Activated CD4-positive, alpha-beta memory T cell treated with anti-CD3 and anti-CD28 coated beads for 36 hours (primary cell): ENCODE measurements at regions not wholly inside any gene's neighbourhood (a gene's known extent, or its start where the extent isn't known, plus 50 kb on each side); places are given as distances from the start of the nearest gene placed in this dataset.
"Not testable (repeated sequence)": the region's sequence is repeated elsewhere in the genome, so short reads cannot be mapped to it uniquely, and the experiment has no call there.

ENCODE experiments used
- CTCF ChIA-PET: fragments of 350-600 bp; sonication (Branson Sonifier 250); formaldehyde crosslinking; loops from one replicate; lab custom pipeline; 2021; ENCODE audit warnings: antibody characterized with exemption, inconsistent platforms; lab: Charles Lee
- POLR2A ChIA-PET: fragments of 350-600 bp; sonication (Branson Sonifier 250); formaldehyde crosslinking; loops from one replicate; lab custom pipeline; 2021; ENCODE audit warnings: antibody characterized with exemption; lab: Charles Lee
- DNase-seq: peaks from one replicate; pipeline ENCODE4 v3.0.0-alpha.2; 2020
- H3K27ac Mint-ChIP-seq: one replicate; pipeline ENCODE4 v1.8.0; 2021; ENCODE audit warnings: mixed read lengths
- H3K27me3 Mint-ChIP-seq: one replicate; pipeline ENCODE4 v1.8.0; 2021; ENCODE audit warnings: mixed read lengths
- H3K36me3 Mint-ChIP-seq: one replicate; pipeline ENCODE4 v1.8.0; 2021; ENCODE audit warnings: mixed read lengths
- H3K4me1 Mint-ChIP-seq: one replicate; pipeline ENCODE4 v1.8.0; 2021; ENCODE audit warnings: low read depth, mixed read lengths
- H3K4me3 Mint-ChIP-seq: one replicate; pipeline ENCODE4 v1.8.0; 2021; ENCODE audit warnings: mild to moderate bottlenecking, mixed read lengths
- H3K9me3 Mint-ChIP-seq: one replicate; pipeline ENCODE4 v1.8.0; 2021; ENCODE audit warnings: mixed read lengths
- intact Hi-C: fragments of 100-400 bp; cut with micrococcal nuclease; formaldehyde crosslinking; loops from one replicate; pipeline ENCODE4 v1.15.1; 2023

GRCh38 chr15:25245801-25246622 lies 192.8 kb downstream of the UBE3A start:
- Mint-ChIP-seq H3K27me3 (no peaks in the 10 kb centered on the region), H3K9me3 (peaks cover 17% of the 10 kb centered on the region), H3K4me3 (no peak overlapping the region), H3K4me1 (no peaks in the 10 kb centered on the region), H3K27ac (no peak overlapping the region), H3K36me3 (no peaks in the 10 kb centered on the region)
- peak; percentile 3 for DNase-seq
- ChIA-PET POLR2A (no interaction called here), CTCF (no interaction called here)
- intact Hi-C loops, result no loop called here

GRCh38 chr15:25246641-25247406 lies 192.0 kb downstream of the UBE3A start:
- POLR2A ChIA-PET, result no interaction called here
- peaks cover 17% of the 10 kb centered on the region for H3K9me3 Mint-ChIP-seq
- no peaks in the 10 kb centered on the region for H3K4me1 Mint-ChIP-seq
- no peaks in the 10 kb centered on the region for H3K36me3 Mint-ChIP-seq
- CTCF ChIA-PET, result no interaction called here
- H3K27me3 Mint-ChIP-seq, result no peaks in the 10 kb centered on the region
- no peak overlapping the region for H3K4me3 Mint-ChIP-seq
- DNase-seq, result peak; percentile 1
- no peak overlapping the region for H3K27ac Mint-ChIP-seq
- intact Hi-C loops, result no loop called here

GRCh38 chr15:25247407-25248038 lies 191.3 kb downstream of the UBE3A start:
- no peaks in the 10 kb centered on the region for H3K27me3 Mint-ChIP-seq
- ChIA-PET POLR2A (no interaction called here), CTCF (no interaction called here)
- no peak for DNase-seq
- H3K9me3 Mint-ChIP-seq, result peaks cover 21% of the 10 kb centered on the region
- H3K4me1 Mint-ChIP-seq, result no peaks in the 10 kb centered on the region
- no peak overlapping the region for H3K4me3 Mint-ChIP-seq
- no peaks in the 10 kb centered on the region for H3K36me3 Mint-ChIP-seq
- no peak overlapping the region for H3K27ac Mint-ChIP-seq
- intact Hi-C loops, result no loop called here

GRCh38 chr15:25248087-25248486 lies 190.7 kb downstream of the UBE3A start:
- H3K27ac Mint-ChIP-seq, POLR2A ChIA-PET, H3K27me3 Mint-ChIP-seq, DNase-seq, H3K4me1 Mint-ChIP-seq, CTCF ChIA-PET, intact Hi-C loops, H3K4me3 Mint-ChIP-seq, H3K36me3 Mint-ChIP-seq: not testable (repeated sequence)
- H3K9me3 Mint-ChIP-seq, result peaks cover 21% of the 10 kb centered on the region

GRCh38 chr15:25248583-25249235 lies 190.1 kb downstream of the UBE3A start:
- no peak for DNase-seq
- intact Hi-C loops, result no loop called here
- Mint-ChIP-seq H3K9me3 (peaks cover 19% of the 10 kb centered on the region), H3K36me3 (no peaks in the 10 kb centered on the region), H3K27ac (no peak overlapping the region), H3K4me3 (no peak overlapping the region), H3K4me1 (no peaks in the 10 kb centered on the region), H3K27me3 (no peaks in the 10 kb centered on the region)
- ChIA-PET POLR2A (no interaction called here), CTCF (no interaction called here)

- no peak overlapping the region for H3K27ac Mint-ChIP-seq
- intact Hi-C loops, result no loop called here
- peak; percentile 3 for DNase-seq
- no peaks in the 10 kb centered on the region for H3K27me3 Mint-ChIP-seq
- peaks cover 25% of the 10 kb centered on the region for H3K9me3 Mint-ChIP-seq
- no peaks in the 10 kb centered on the region for H3K4me1 Mint-ChIP-seq
- H3K36me3 Mint-ChIP-seq, result no peaks in the 10 kb centered on the region
- ChIA-PET CTCF (no interaction called here), POLR2A (no interaction called here)
- H3K4me3 Mint-ChIP-seq, result no peak overlapping the region
Observed at GRCh38 chr15:25249236-25250010, 189.4 kb downstream of the UBE3A start.

GRCh38 chr15:25250011-25250596 lies 188.7 kb downstream of the UBE3A start:
- peak; percentile 1 for DNase-seq
- intact Hi-C loops, result no loop called here
- Mint-ChIP-seq H3K36me3 (peaks cover 2% of the 10 kb centered on the region), H3K4me3 (no peak overlapping the region), H3K27me3 (no peaks in the 10 kb centered on the region), H3K9me3 (peaks cover 32% of the 10 kb centered on the region), H3K4me1 (no peaks in the 10 kb centered on the region), H3K27ac (no peak overlapping the region)
- CTCF ChIA-PET, result no interaction called here
- POLR2A ChIA-PET, result no interaction called here

GRCh38 chr15:25250906-25251622 lies 187.8 kb downstream of the UBE3A start:
- Mint-ChIP-seq H3K36me3 (peaks cover 2% of the 10 kb centered on the region), H3K4me1 (no peaks in the 10 kb centered on the region), H3K27me3 (no peaks in the 10 kb centered on the region), H3K27ac (no peak overlapping the region), H3K9me3 (peaks cover 33% of the 10 kb centered on the region), H3K4me3 (no peak overlapping the region)
- CTCF ChIA-PET, result no interaction called here
- intact Hi-C loops, result no loop called here
- POLR2A ChIA-PET, result no interaction called here
- no peak for DNase-seq

GRCh38 chr15:25251700-25252390 lies 187.0 kb downstream of the UBE3A start:
- ChIA-PET CTCF (no interaction called here), POLR2A (no interaction called here)
- Mint-ChIP-seq H3K9me3 (peaks cover 32% of the 10 kb centered on the region), H3K4me1 (no peaks in the 10 kb centered on the region), H3K27ac (no peak overlapping the region), H3K27me3 (no peaks in the 10 kb centered on the region), H3K4me3 (no peak overlapping the region), H3K36me3 (peaks cover 2% of the 10 kb centered on the region)
- intact Hi-C loops, result no loop called here
- DNase-seq, result peak; percentile 2

GRCh38 chr15:25253048-25253973 lies 185.5 kb downstream of the UBE3A start:
- H3K4me1 Mint-ChIP-seq, H3K4me3 Mint-ChIP-seq, H3K27ac Mint-ChIP-seq, intact Hi-C loops, H3K27me3 Mint-ChIP-seq, H3K36me3 Mint-ChIP-seq, CTCF ChIA-PET, POLR2A ChIA-PET: not testable (repeated sequence)
- H3K9me3 Mint-ChIP-seq, result peaks cover 40% of the 10 kb centered on the region
- DNase-seq, result peak; percentile 2
